ENCODE measurements at regions not wholly inside any gene's neighbourhood (a gene's known extent, or its start where the extent isn't known, plus 50 kb on each side); places are given as distances from the start of the nearest gene placed in this dataset.

- ATAC-seq (no peak), DNase-seq (no peak)
- Histone ChIP-seq H3K4me3 (no peak overlapping the region), H3K4me1 (peaks cover 31% of the 10 kb centered on the region), H3K27me3 (no peaks in the 10 kb centered on the region), H3K27ac (peak overlapping the region; percentile 71), H3K9me3 (no peaks in the 10 kb centered on the region), H3K36me3 (no peaks in the 10 kb centered on the region)
- TF ChIP-seq CTCF (IDR thresholded peaks at IDR 0.05), result no peak
- intact Hi-C loops (cut with DNase I), result no loop called here
These were observed 191.5 kb upstream of the CELF2 start for GRCh38 chr10:10826125-10826524.

GRCh38 chr10:10828623-10829022, 189.0 kb upstream of the CELF2 start:
- DNase-seq (no peak), ATAC-seq (no peak)
- intact Hi-C loops (cut with DNase I), result no loop called here
- no peaks in the 10 kb centered on the region for H3K36me3 ChIP-seq
- peak overlapping the region; percentile 56 for H3K27ac ChIP-seq
- H3K9me3 ChIP-seq, result no peaks in the 10 kb centered on the region
- no peak for TF ChIP-seq CTCF (IDR thresholded peaks at IDR 0.05)
- peaks cover 21% of the 10 kb centered on the region for H3K4me1 ChIP-seq
- H3K4me3 ChIP-seq, result no peak overlapping the region
- no peaks in the 10 kb centered on the region for H3K27me3 ChIP-seq

- no peaks in the 10 kb centered on the region for H3K9me3 ChIP-seq
- DNase-seq (no peak), ATAC-seq (no peak)
- no peak overlapping the region for H3K4me3 ChIP-seq
- intact Hi-C loops (cut with DNase I), result no loop called here
- H3K27ac ChIP-seq, result peak overlapping the region; percentile 56
- H3K36me3 ChIP-seq, result no peaks in the 10 kb centered on the region
- TF ChIP-seq CTCF (IDR thresholded peaks at IDR 0.05), result no peak
- no peaks in the 10 kb centered on the region for H3K27me3 ChIP-seq
- H3K4me1 ChIP-seq, result peaks cover 21% of the 10 kb centered on the region
These were observed 188.1 kb upstream of the CELF2 start for GRCh38 chr10:10829576-10829975.

GRCh38 chr10:10830293-10830986, 187.2 kb upstream of the CELF2 start:
- Histone ChIP-seq H3K27ac (peak overlapping the region; percentile 85), H3K4me1 (peaks cover 17% of the 10 kb centered on the region), H3K9me3 (no peaks in the 10 kb centered on the region), H3K4me3 (no peak overlapping the region), H3K27me3 (no peaks in the 10 kb centered on the region), H3K36me3 (no peaks in the 10 kb centered on the region)
- intact Hi-C loops (cut with DNase I), result no loop called here
- ATAC-seq, result peak; percentile 34
- no peak for DNase-seq
- TF ChIP-seq CTCF (IDR thresholded peaks at IDR 0.05), result no peak

- peak overlapping the region; percentile 85 for H3K27ac ChIP-seq
These were observed 186.6 kb upstream of the CELF2 start for GRCh38 chr10:10831085-10831484.

More at GRCh38 chr10:10831085-10831484, 186.6 kb upstream of the CELF2 start:
- intact Hi-C loops (cut with DNase I), result no loop called here
- H3K4me3 ChIP-seq, result no peak overlapping the region
- H3K36me3 ChIP-seq, result no peaks in the 10 kb centered on the region
- TF ChIP-seq CTCF (IDR thresholded peaks at IDR 0.05), result no peak
- no peaks in the 10 kb centered on the region for H3K9me3 ChIP-seq
- DNase-seq (peak; percentile 73), ATAC-seq (peak; percentile 96)
- H3K4me1 ChIP-seq, result peaks cover 13% of the 10 kb centered on the region
- H3K27me3 ChIP-seq, result no peaks in the 10 kb centered on the region
